HG03103 (cell line): ENCODE measurements at regions not wholly inside any gene's neighbourhood (a gene's known extent, or its start where the extent isn't known, plus 50 kb on each side); places are given as distances from the start of the nearest gene placed in this dataset.

Experiments used
- ATAC-seq: cut with Tn5 transposase; IDR thresholded peaks from one replicate; pipeline ENCODE4 v1.9.1; 2021; ENCODE audit warnings: low read depth; ENCODE audit not compliant: unreplicated experiment

DNA sequence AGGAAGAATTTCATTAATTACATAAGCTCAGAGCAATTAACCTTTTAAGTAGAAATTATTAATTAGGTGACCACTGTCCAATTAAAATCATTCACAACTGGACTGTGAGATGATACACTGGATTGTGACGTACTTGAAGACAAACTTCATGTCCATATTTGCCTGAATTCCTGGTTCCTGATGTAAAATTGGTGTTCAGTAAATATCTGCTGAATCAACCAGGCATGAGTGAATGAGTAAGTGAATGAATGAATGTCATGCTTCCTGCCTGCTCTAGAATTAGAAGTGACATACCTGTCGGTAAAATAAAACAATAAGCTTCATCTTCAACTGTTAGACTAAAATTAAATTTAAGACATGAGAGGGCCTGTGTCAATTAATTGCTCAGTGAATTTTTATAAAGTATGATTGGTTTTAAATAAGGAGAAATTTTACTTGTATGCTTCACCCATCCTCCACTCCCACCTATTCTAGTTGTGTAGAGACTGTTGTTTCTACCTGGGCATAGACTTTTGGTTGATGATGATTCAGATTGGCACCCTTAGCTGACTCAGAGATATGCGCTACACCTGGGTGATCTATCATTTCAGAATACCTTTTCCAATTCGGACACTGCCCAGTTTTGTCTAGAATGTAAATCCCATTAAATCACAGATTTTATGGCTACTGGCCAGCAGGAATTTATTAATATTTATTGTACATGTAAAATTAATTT, 56.9 kb upstream of the PTGS2 start:
- ATAC-seq, result no peak

DNA sequence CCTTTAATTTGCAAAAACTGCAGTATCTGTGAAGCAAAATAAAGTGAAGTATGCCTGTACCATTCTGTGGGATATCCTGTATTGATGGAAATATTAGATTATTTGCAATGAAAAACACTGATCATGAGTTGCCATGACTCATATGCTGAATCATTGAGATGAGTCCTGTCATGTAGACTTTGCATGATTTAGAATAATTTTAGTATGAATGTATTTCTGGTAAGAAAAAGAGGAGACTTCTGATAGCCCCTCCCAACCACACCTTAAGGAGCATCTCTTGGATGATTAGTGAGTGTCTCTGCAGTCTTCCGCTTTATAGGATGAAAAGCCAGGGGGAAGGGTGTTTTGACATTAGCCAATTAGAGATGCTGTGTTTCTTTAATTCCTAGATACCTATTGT, 55.2 kb upstream of the PTGS2 start:
- ATAC-seq, result no peak

DNA sequence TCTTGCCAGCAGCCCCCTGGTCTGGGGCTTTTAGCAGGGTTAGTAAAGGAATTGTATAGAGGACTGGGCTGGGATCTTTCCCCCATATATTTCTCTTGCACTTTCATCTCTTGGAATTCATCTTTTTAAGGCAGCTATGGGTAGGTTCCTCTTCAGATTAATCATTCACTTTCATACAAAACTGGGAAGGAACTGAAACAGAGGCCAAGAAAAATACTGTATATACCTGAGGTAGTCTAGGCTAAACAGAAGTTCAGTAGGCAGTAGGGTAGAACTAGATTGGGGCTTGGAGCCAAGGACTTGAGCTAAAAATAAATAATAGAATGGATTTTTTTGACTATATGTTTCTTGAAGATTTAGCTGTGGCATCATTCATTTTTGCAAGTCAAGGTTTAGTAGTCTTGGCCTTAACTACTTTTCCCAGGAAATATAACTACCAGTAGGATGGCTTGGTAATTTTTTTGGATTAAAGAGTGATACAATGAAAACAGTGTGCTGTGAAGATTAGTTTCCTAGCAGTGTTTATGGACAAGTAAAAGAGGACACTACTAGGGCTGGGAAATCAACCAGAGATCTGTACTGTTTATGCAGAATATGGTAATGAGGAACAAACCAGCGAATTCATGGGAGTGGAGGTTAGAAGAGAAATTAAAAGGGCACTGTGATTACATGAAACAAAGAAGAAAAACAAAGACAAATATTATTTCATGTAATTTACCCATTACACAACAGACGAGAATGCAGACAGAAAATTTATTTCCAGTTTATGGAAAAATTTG, 50.9 kb upstream of the PTGS2 start:
- no peak for ATAC-seq
